ENCODE measurements at regions not wholly inside any gene's neighbourhood (a gene's known extent, or its start where the extent isn't known, plus 50 kb on each side); places are given as distances from the start of the nearest gene placed in this dataset.

GRCh38 chr1:67939186-67939743 is 106.0 kb upstream of the GNG12 start:
- no peak overlapping the region for H3K4me3 ChIP-seq (replicated peaks; ENCODE audit: insufficient read depth, low read length)
- H3K27ac ChIP-seq (replicated peaks), result no peak overlapping the region
- no peak for DNase-seq (ENCODE audit: low read depth in 1 of 2, low spot score in 1 of 2)
- TF ChIP-seq SPI1 (IDR thresholded peaks at IDR 0.05; ENCODE audit: borderline replicate concordance, low read depth), result no peak
- TF ChIP-seq POLR2AphosphoS5 (IDR thresholded peaks at IDR 0.05; ENCODE audit: low read depth), result no peak
- TF ChIP-seq REST (IDR thresholded peaks at IDR 0.05; ENCODE audit: insufficient replicate concordance, low read depth), result no peak
- no peak for TF ChIP-seq CTCF (IDR thresholded peaks at IDR 0.05; ENCODE audit: insufficient read depth, low read length)
- no peak for TF ChIP-seq GABPA (IDR thresholded peaks at IDR 0.05; ENCODE audit: low read depth)
- H3K27me3 ChIP-seq (ENCODE audit: insufficient read depth, poor library complexity, severe bottlenecking), result no peaks in the 10 kb centered on the region

GRCh38 chr1:67937651-67938050 is 104.4 kb upstream of the GNG12 start:
- no peaks in the 10 kb centered on the region for H3K27me3 ChIP-seq (ENCODE audit: insufficient read depth, poor library complexity, severe bottlenecking)
- TF ChIP-seq REST (IDR thresholded peaks at IDR 0.05; ENCODE audit: insufficient replicate concordance, low read depth) (no peak), POLR2AphosphoS5 (IDR thresholded peaks at IDR 0.05; ENCODE audit: low read depth) (no peak), SPI1 (IDR thresholded peaks at IDR 0.05; ENCODE audit: borderline replicate concordance, low read depth) (no peak), CTCF (IDR thresholded peaks at IDR 0.05; ENCODE audit: insufficient read depth, low read length) (no peak), GABPA (IDR thresholded peaks at IDR 0.05; ENCODE audit: low read depth) (no peak)
- no peak overlapping the region for H3K27ac ChIP-seq (replicated peaks)
- no peak for DNase-seq (ENCODE audit: low read depth in 1 of 2, low spot score in 1 of 2)
- H3K4me3 ChIP-seq (replicated peaks; ENCODE audit: insufficient read depth, low read length), result no peak overlapping the region

GRCh38 chr1:67937010-67937409 is 103.7 kb upstream of the GNG12 start:
- H3K27ac ChIP-seq (replicated peaks), result no peak overlapping the region
- TF ChIP-seq REST (IDR thresholded peaks at IDR 0.05; ENCODE audit: insufficient replicate concordance, low read depth) (no peak), POLR2AphosphoS5 (IDR thresholded peaks at IDR 0.05; ENCODE audit: low read depth) (no peak), GABPA (IDR thresholded peaks at IDR 0.05; ENCODE audit: low read depth) (no peak), CTCF (IDR thresholded peaks at IDR 0.05; ENCODE audit: insufficient read depth, low read length) (no peak), SPI1 (IDR thresholded peaks at IDR 0.05; ENCODE audit: borderline replicate concordance, low read depth) (no peak)
- DNase-seq (ENCODE audit: low read depth in 1 of 2, low spot score in 1 of 2), result no peak
- H3K4me3 ChIP-seq (replicated peaks; ENCODE audit: insufficient read depth, low read length), result no peak overlapping the region
- no peaks in the 10 kb centered on the region for H3K27me3 ChIP-seq (ENCODE audit: insufficient read depth, poor library complexity, severe bottlenecking)
